Panc1 (cell line): ENCODE measurements at regions not wholly inside any gene's neighbourhood (a gene's known extent, or its start where the extent isn't known, plus 50 kb on each side); places are given as distances from the start of the nearest gene placed in this dataset.
A peak's percentile ranks its signal among the peaks of the same experiment; 100 is the strongest.
"Not testable (repeated sequence)": the region's sequence is repeated elsewhere in the genome, so short reads cannot be mapped to it uniquely, and the experiment has no call there.

Experiments
- ATAC-seq: fragments of 200-7000 bp; cut with Tn5 transposase; 2 replicates; pipeline ENCODE4 v1.9.1; 2020; ENCODE audit warnings: mild to moderate bottlenecking, moderate library complexity
- BruUV-seq: library from RNA; stranded (reverse); fragments of 400-500 nt; replicated peaks from 2 replicates; lab custom pipeline; 2021; lab: Mats Ljungman, UMichigan
- CTCF ChIA-PET: fragments of 300-600 bp; sonication (Branson Sonifier 250); formaldehyde crosslinking; loops from one replicate; lab custom pipeline; 2022; ENCODE audit warnings: antibody characterized with exemption; lab: Charles Lee
- POLR2A ChIA-PET: fragments of 300-600 bp; sonication (Branson Sonifier 250); formaldehyde crosslinking; loops from one replicate; lab custom pipeline; 2022; ENCODE audit warnings: antibody characterized with exemption; lab: Charles Lee
- DNase-seq: peaks from one replicate; pipeline ENCODE4 v3.0.0-alpha.2; 2010; ENCODE audit warnings: low read depth, low spot score
- H3K27ac ChIP-seq: 2 replicates; pipeline ENCODE4 v1.5.1; 2011; ENCODE audit warnings: mild to moderate bottlenecking, low read length, inconsistent platforms
- H3K27me3 ChIP-seq: fragments of 200-500 bp; sonication (Bioruptor generic); 2 replicates; pipeline ENCODE4 v1.6.0; 2014; ENCODE audit warnings: low read length, inconsistent platforms; ENCODE audit not compliant: control insufficient read depth, insufficient read depth
- H3K36me3 ChIP-seq: fragments of 200-500 bp; sonication (Bioruptor generic); 2 replicates; pipeline ENCODE4 v1.5.1; 2014; ENCODE audit warnings: inconsistent platforms, mild to moderate bottlenecking, low read length, moderate library complexity; ENCODE audit not compliant: control insufficient read depth, insufficient read depth
- H3K4me1 ChIP-seq: 2 replicates; pipeline ENCODE4 v1.5.1; 2011; ENCODE audit warnings: inconsistent platforms, mild to moderate bottlenecking, low read length, moderate library complexity; ENCODE audit not compliant: control insufficient read depth, insufficient read depth
- H3K4me3 ChIP-seq, 2 experiments: 2 replicates each; pipeline ENCODE4 v1.5.1; 2011 to 2012; ENCODE audit warnings: low read depth in 2 of 2, low read length in 2 of 2, mild to moderate bottlenecking in 2 of 2, inconsistent platforms in 1 of 2, moderate library complexity in 1 of 2
- H3K9me3 ChIP-seq: fragments of 200-500 bp; sonication (Bioruptor generic); 2 replicates; pipeline ENCODE4 v1.5.1; 2014; ENCODE audit warnings: low read depth, mild to moderate bottlenecking, inconsistent platforms, low read length, moderate library complexity; ENCODE audit not compliant: control insufficient read depth, insufficient read depth
- POLR2AphosphoS5 ChIP-seq: IDR thresholded peaks from 2 replicates; pipeline ENCODE4 v1.6.1; 2012; ENCODE audit warnings: mild to moderate bottlenecking, low read depth, low read length, moderate library complexity
- in situ Hi-C: cut with HindIII; loops from 2 replicates; pipeline ENCODE4 v1.10.0; 2016; ENCODE audit warnings: low sequenced_read_pairs, low pct_unique_long_range_greater_than_20kb
- intact Hi-C: fragments of 100-400 bp; cut with micrococcal nuclease; formaldehyde crosslinking; loops from one replicate; pipeline ENCODE4 v1.10.0; 2022; ENCODE audit not compliant: unreplicated experiment

- H3K4me1 ChIP-seq, intact Hi-C loops, BruUV-seq, POLR2A ChIA-PET, CTCF ChIA-PET, H3K27me3 ChIP-seq, in situ Hi-C loops, DNase-seq, H3K36me3 ChIP-seq, H3K27ac ChIP-seq, H3K9me3 ChIP-seq, ATAC-seq: not testable (repeated sequence)
- H3K4me3 ChIP-seq = peak overlapping the region; percentile 60 to 66; a peak in 3 of 4 replicates
These were observed 307.4 kb downstream of the ZNF37A start for GRCh38 chr10:38401565-38401964.

GRCh38 chr10:38402442-38403346 lies 308.6 kb downstream of the ZNF37A start:
- peak overlapping the region; percentile 68 for H3K27ac ChIP-seq
- H3K4me3 ChIP-seq = peak overlapping the region; percentile 60 to 66
- DNase-seq (peak; percentile 43), ATAC-seq (peak; percentile 100)
- H3K4me1 ChIP-seq, H3K9me3 ChIP-seq, intact Hi-C loops, in situ Hi-C loops, H3K36me3 ChIP-seq, CTCF ChIA-PET, H3K27me3 ChIP-seq: not testable (repeated sequence)
- POLR2A ChIA-PET = interaction anchor here (0.8 kb wide), 1 partner anchor 307 kb away, joined by 4 read pairs; no protein-coding TSS in a partner anchor
- BruUV-seq = TSS peak; percentile 61
- TF ChIP-seq POLR2AphosphoS5 = peak; percentile 6; the same call in 1 of the 2 replicates

GRCh38 chr10:38403347-38404117 lies 309.4 kb downstream of the ZNF37A start:
- H3K36me3 ChIP-seq, POLR2A ChIA-PET, intact Hi-C loops, DNase-seq, ATAC-seq, CTCF ChIA-PET, H3K9me3 ChIP-seq, H3K27me3 ChIP-seq, H3K4me1 ChIP-seq, in situ Hi-C loops: not testable (repeated sequence)
- peak overlapping the region; percentile 68 for H3K27ac ChIP-seq
- BruUV-seq = TSS peak; percentile 83
- peak overlapping the region; percentile 45 to 61 for H3K4me3 ChIP-seq

GRCh38 chr10:38423634-38424033 lies 329.5 kb downstream of the ZNF37A start:
- H3K27me3 ChIP-seq, H3K9me3 ChIP-seq, CTCF ChIA-PET, DNase-seq, H3K36me3 ChIP-seq, H3K4me3 ChIP-seq, H3K27ac ChIP-seq, in situ Hi-C loops, BruUV-seq, intact Hi-C loops, H3K4me1 ChIP-seq, ATAC-seq: not testable (repeated sequence)
- POLR2A ChIA-PET = interaction anchor here (0.6 kb wide), 1 partner anchor 245 kb away, joined by 3 read pairs; no protein-coding TSS in a partner anchor
